GM12873 (cell line): ENCODE measurements at regions not wholly inside any gene's neighbourhood (a gene's known extent, or its start where the extent isn't known, plus 50 kb on each side); places are given as distances from the start of the nearest gene placed in this dataset.

Source experiments
- TF ChIP-seq, protein P1 (sequence below): IDR thresholded peaks from 2 replicates; pipeline ENCODE4 v1.5.1; 2012; ENCODE audit warnings: low read depth, mild to moderate bottlenecking, moderate library complexity, low read length, control low read depth; ENCODE audit not compliant: insufficient read depth; ENCODE audit errors: missing control alignments

DNA sequence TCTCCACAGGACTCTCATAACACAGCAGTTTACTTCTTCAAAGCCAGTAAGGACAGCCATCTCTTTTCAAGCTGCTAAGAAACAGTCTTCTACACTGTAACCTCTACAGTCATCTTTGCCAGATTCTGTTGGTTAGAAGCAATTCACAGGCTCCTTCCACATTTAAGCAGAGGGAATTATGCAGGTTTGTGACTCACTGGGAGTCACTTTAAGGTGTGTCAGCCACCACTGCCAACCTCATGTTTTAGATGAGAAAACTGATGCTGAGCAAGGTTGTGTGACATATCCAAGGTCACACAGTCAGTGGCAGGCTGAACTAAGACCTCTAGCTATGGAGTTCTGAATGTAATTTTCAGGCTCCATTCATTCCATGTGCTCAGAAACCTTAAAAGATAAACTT is 143.5 kb downstream of the QDPR start:
- TF ChIP-seq, protein P1, sequence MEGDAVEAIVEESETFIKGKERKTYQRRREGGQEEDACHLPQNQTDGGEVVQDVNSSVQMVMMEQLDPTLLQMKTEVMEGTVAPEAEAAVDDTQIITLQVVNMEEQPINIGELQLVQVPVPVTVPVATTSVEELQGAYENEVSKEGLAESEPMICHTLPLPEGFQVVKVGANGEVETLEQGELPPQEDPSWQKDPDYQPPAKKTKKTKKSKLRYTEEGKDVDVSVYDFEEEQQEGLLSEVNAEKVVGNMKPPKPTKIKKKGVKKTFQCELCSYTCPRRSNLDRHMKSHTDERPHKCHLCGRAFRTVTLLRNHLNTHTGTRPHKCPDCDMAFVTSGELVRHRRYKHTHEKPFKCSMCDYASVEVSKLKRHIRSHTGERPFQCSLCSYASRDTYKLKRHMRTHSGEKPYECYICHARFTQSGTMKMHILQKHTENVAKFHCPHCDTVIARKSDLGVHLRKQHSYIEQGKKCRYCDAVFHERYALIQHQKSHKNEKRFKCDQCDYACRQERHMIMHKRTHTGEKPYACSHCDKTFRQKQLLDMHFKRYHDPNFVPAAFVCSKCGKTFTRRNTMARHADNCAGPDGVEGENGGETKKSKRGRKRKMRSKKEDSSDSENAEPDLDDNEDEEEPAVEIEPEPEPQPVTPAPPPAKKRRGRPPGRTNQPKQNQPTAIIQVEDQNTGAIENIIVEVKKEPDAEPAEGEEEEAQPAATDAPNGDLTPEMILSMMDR: no peak

GRCh38 chr4:17367201-17367600 is 144.7 kb downstream of the QDPR start:
- TF ChIP-seq, protein P1: no peak

DNA sequence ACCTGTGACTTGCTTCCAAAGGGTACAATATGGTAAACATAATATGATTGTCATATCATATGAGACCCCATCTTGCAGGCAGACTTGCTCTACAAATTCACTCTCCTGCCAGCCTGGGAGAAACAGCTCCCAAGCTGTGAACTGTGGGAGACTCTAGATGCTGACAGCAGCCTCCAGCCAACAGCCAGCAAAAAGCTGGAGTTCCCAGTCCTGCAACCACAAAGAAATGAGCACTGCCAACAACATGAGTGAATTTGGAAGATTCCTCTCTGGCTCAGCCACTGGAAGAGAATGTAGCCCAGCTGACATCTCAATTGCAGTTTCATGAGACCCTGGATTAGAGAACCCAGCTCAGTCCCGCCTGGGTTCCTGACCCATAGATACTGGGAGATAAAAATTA is 145.4 kb downstream of the QDPR start:
- TF ChIP-seq, protein P1: no peak

DNA sequence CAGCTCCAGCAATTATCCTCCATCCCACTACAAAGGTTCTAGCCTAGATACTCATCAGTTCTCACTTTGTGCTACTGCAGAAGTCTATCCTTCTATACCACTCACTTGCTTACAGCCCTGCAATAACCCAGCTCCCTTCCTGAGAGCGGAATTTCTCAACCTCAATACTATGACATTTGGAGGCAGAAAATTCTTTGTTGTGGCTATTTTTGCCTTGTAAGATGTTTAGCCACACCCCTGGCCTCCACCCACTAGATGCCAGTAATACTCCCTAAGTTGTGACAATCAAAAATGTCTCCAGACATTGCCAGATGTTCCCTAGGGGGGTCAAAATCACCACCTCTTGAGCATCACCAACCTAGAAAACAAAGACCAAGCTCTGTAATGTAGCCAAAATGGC is 149.5 kb downstream of the QDPR start:
- TF ChIP-seq, protein P1: no peak

DNA sequence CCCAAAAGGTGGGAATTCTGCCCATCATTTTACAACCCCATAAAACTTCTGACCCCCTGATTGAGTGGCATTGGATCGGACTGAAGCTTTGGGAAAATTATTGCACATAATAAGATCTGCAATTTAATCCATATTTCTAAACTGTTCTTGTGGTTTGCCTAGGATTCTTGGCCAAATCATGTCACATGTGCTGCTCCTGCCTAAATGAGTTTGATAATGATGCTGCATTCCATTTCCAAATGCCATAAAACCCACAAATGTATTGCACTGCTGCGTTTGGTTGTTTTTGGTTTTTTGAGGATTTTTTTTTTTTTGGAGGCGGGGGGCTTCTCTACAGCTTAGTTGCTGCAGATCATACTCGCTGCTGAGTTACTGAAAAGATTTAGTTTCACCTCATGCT is 153.6 kb downstream of the QDPR start:
- TF ChIP-seq, protein P1: no peak

DNA sequence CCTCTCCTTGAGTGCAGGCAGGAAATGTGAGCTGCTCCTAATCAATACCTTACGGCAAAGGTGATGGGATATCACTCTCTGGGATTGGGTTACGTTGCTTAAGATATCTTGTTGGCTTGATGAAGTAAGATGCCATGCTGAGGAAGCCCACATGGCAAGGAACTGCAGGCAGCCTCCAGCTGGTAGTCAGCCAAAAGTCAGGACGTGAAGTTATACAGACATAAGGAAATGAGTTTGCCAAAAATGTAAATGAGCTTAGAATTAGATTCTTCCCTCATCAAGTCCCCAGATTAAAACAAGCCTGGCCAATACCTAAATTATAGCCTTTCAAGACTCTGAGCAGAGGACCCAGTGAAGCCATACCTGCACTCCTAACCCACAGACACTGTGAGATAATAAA is 155.0 kb downstream of the QDPR start:
- TF ChIP-seq, protein P1: no peak

GRCh38 chr4:17352357-17352756 is 159.5 kb downstream of the QDPR start:
- TF ChIP-seq, protein P1: no peak
